ENCODE measurements at regions not wholly inside any gene's neighbourhood (a gene's known extent, or its start where the extent isn't known, plus 50 kb on each side); places are given as distances from the start of the nearest gene placed in this dataset.
"Not testable (repeated sequence)": the region's sequence is repeated elsewhere in the genome, so short reads cannot be mapped to it uniquely, and the experiment has no call there.

DNA sequence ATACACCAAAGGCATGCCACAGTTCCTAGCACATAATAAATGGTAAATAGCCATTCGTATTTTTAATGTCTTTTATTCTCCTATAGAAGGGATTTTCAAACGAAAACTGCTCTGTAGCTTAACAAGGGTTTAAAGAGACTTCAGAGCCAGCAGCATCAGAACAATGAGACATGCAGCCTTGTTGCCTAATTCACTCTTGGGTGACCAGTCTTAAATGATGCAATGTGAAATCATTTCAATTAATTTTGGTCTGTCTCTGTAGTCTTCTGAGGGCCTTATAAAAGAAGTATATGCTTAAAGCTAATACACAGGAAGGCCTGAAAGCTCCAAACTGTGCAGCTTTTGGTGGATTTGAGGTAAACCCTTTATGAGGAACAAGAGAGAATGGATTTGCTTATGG lies 888.8 kb upstream of the WWC1 start:
- H3K9me3 Mint-ChIP-seq, result peaks cover 7 to 20% of the 10 kb centered on the region in 2 donors
- ATAC-seq (replicated peaks), result no peak
- no peak for DNase-seq
- H3K27me3 Mint-ChIP-seq, result no peaks in the 10 kb centered on the region
- H3K27ac Mint-ChIP-seq, result no peak overlapping the region
- no peaks in the 10 kb centered on the region for H3K36me3 Mint-ChIP-seq (ENCODE audit: insufficient read depth)
- no peak overlapping the region for H3K4me3 Mint-ChIP-seq
- H3K4me1 Mint-ChIP-seq (ENCODE audit: low read depth in 2 of 2), result no peaks in the 10 kb centered on the region

DNA sequence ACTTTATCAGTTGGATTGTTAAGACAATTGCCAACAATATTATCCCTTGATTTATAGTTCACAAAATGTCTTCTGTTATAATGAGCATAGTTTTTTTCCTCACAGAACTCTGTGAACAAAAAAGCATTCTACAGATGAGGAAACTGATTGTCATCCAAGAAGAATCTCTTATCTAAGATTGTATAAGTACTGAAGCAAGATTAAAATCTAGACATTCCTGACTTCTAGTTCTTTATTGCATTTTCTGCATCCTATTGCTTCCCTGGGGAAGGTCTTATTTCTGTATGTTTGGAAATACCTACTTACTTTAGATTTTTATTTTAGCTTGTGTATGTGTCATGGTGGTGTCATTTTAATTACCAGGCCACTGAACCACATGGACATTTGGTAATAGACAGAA lies 884.9 kb upstream of the WWC1 start:
- Mint-ChIP-seq H3K36me3 (ENCODE audit: insufficient read depth) (no peaks in the 10 kb centered on the region), H3K4me1 (ENCODE audit: low read depth in 2 of 2) (no peaks in the 10 kb centered on the region), H3K27me3 (no peaks in the 10 kb centered on the region), H3K9me3 (peaks cover 2 to 8% of the 10 kb centered on the region in 2 donors), H3K27ac (no peak overlapping the region), H3K4me3 (no peak overlapping the region)
- ATAC-seq (replicated peaks) (no peak), DNase-seq (no peak)

DNA sequence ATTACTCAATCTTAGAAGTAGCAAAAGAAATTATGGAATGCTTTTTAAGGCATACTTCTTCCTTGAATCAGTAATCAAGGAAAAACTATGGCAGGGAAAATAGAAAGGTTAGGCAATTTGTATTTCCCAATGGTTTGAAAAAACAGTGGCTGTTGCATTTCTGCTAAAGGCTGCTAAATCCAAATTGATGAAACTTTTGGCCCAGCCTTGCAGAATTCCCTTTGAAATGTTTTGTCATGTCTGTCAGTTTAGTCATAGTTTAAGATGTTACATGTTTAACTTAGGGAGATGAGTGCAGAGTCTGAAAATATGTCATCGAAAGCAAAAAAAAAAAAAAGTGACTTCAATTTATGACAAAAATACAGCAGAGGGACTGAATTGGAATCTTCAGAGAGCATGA lies 878.9 kb upstream of the WWC1 start:
- ATAC-seq (replicated peaks) (no peak), DNase-seq (no peak)
- Mint-ChIP-seq H3K27ac (no peak overlapping the region), H3K4me3 (no peak overlapping the region), H3K4me1 (ENCODE audit: low read depth in 2 of 2) (no peaks in the 10 kb centered on the region), H3K9me3 (peaks cover 0 to 9% of the 10 kb centered on the region in 2 donors), H3K27me3 (no peaks in the 10 kb centered on the region), H3K36me3 (ENCODE audit: insufficient read depth) (no peaks in the 10 kb centered on the region)

DNA sequence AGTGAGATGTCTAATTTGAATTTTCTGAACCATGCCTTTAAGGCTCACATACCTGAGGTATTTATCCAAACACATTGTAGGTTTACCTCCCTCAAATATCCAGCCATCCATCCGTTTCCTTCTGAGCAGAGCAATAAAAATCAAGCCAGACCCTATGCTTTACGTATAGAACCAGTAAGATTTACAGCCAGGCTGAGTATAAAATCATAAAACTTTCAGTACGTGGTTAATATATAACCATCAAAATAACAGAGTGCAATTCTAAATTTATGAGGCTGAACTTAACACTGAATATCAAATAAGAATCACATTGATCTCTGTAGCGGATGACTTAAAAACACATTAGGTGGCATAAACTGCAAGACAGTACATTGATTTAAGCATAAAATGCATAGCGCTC lies 877.9 kb upstream of the WWC1 start:
- Mint-ChIP-seq H3K36me3 (ENCODE audit: insufficient read depth) (no peaks in the 10 kb centered on the region), H3K4me3 (no peak overlapping the region), H3K27me3 (no peaks in the 10 kb centered on the region), H3K27ac (no peak overlapping the region), H3K4me1 (ENCODE audit: low read depth in 2 of 2) (no peaks in the 10 kb centered on the region), H3K9me3 (peaks cover 0 to 9% of the 10 kb centered on the region in 2 donors)
- DNase-seq (no peak), ATAC-seq (replicated peaks) (no peak)

DNA sequence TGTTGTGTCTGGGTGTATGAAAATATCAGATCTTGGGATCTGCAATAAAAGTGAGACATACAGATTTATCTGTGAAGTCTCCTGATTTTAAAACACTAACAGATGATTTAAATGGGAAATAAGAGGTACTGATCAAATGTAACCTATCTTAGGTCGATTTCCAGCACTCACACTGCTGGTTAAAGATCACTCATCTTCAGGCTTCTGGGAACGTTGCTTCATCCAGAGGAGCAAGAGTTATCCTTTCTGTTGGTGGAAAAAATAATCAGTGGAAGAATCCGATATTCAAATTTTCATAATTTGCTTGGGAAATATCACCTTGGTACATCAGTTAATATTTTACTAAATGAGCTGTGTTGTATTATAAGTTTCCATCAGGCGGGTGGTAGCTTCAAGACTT lies 876.8 kb upstream of the WWC1 start:
- ATAC-seq (replicated peaks), result no peak
- Mint-ChIP-seq H3K27me3 (no peaks in the 10 kb centered on the region), H3K4me3 (no peak overlapping the region)

DNA sequence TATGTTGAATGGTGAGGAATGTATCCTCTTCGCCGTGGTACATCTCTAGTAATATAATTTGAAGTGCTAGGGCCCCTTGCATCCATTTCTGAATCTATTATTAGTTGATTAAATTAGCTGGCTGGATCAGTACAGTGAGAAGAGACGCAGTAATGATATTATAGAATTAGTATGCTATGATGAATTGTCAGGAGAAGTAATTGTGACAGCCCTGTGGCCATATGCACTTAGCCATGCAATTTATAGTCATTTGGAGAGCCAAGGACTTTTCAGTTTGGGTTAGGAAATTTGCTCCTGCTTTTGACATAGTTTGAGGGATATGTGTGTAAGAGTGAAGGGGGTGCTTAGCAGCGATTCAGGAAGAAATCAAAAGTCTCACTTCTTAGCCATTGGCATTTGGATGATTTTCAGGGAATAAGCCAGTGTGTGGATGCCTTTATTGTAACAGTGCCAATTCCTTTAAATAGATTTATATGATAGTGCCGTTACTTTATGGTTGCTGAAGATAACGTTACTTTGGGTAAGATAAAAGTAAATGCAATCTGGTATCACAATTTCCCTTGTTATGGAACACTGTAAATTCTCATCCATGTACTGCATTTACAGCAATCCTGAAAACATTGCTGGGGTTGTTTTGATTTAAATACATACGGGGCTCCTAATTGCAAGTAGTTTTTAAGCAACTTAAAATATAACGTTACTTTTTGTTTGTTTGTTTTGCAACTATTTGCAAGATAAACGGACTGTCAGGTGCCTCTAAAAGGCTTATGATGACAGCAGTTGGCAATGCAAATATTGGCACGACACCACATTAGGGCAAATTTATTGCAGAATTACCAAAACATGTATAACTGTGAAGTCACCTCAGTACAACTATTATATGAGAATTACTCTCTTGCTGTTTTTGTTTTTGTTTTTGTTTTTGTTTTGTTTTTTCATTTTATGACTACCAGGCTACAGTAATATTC lies 875.4 kb upstream of the WWC1 start:
- DNase-seq (no peak), ATAC-seq (replicated peaks) (no peak)
- Mint-ChIP-seq H3K4me3 (no peak overlapping the region), H3K9me3 (peaks cover 5 to 9% of the 10 kb centered on the region in 2 donors), H3K27me3 (no peaks in the 10 kb centered on the region), H3K36me3 (ENCODE audit: insufficient read depth) (no peaks in the 10 kb centered on the region), H3K4me1 (ENCODE audit: low read depth in 2 of 2) (no peaks in the 10 kb centered on the region), H3K27ac (no peak overlapping the region)

More for the DNA sequence above, 876.8 kb upstream of the WWC1 start:
- Mint-ChIP-seq H3K9me3 (peaks cover 0 to 9% of the 10 kb centered on the region in 2 donors), H3K4me1 (ENCODE audit: low read depth in 2 of 2) (no peaks in the 10 kb centered on the region), H3K27ac (no peak overlapping the region), H3K36me3 (ENCODE audit: insufficient read depth) (no peaks in the 10 kb centered on the region)
- DNase-seq, result no peak

DNA sequence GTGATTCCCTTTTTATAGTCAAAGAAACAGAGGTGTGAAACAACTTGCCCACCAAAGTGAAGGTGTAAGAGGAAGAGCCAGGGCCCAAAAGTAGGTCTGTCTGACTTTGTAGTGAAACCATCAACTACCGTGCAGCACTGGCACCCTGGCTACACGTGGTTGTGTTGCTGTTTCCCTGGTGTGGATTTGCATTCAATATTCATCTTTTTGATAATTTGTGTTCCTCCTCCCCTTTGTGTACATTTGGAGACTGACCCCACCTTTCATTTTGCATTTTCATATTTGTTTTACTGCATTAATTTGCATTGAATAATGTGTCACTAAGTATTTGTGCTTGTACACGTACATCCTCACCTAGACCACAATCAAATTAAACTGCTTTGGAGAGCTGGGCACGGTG lies 873.8 kb upstream of the WWC1 start:
- Mint-ChIP-seq H3K27ac (no peak overlapping the region), H3K4me3 (no peak overlapping the region), H3K9me3 (peaks cover 5 to 9% of the 10 kb centered on the region in 2 donors), H3K27me3 (no peaks in the 10 kb centered on the region), H3K4me1 (ENCODE audit: low read depth in 2 of 2) (no peaks in the 10 kb centered on the region), H3K36me3 (ENCODE audit: insufficient read depth) (no peaks in the 10 kb centered on the region)
- ATAC-seq (replicated peaks) (no peak), DNase-seq (no peak)

DNA sequence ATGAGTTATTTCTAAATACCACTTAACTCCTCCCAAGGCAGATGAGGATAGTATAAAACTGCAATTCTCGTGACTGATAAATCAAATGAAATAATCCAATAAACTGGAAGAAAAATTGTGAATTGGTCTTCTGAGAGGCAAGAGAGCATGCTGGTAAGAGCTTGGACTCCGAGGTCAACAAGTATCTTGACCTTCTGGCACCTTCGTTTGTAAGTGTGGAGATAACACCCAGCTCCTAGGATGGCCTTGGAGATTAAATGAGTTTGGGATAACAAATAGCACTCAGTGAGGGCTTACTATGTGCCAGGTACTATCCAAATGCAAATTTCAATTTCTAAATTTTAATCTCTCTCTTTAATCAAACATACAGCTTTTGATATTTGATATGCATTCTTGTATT lies 866.3 kb upstream of the WWC1 start:
- no peak for ATAC-seq (replicated peaks)

DNA sequence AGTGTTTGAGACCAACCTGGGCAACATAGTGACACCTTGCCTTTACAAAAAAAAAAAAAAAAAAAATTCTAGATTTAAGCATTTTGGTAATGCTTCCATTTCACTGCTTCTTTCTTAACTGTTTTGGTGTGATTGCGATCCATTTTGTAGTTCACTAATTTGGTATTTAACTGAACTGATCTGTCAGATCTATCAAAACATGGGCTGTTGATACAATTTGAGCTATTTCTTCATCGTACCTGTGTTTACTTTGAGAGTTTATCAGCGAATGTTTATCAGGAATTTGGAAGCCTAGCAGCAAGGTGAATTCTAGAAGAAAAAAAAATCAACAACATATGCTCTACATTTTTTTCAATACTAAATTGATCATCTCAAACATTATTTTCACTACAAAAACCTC lies 864.9 kb upstream of the WWC1 start:
- no peak for ATAC-seq (replicated peaks)
- no peak overlapping the region for H3K27ac Mint-ChIP-seq

More for the DNA sequence above, 866.3 kb upstream of the WWC1 start:
- H3K9me3 Mint-ChIP-seq, result peaks cover 8 to 11% of the 10 kb centered on the region in 2 donors
- no peak overlapping the region for H3K27ac Mint-ChIP-seq
- H3K4me3 Mint-ChIP-seq, result no peak overlapping the region
- no peaks in the 10 kb centered on the region for H3K4me1 Mint-ChIP-seq (ENCODE audit: low read depth in 2 of 2)
- no peaks in the 10 kb centered on the region for H3K27me3 Mint-ChIP-seq
- DNase-seq, result no peak
- no peaks in the 10 kb centered on the region for H3K36me3 Mint-ChIP-seq (ENCODE audit: insufficient read depth)

DNA sequence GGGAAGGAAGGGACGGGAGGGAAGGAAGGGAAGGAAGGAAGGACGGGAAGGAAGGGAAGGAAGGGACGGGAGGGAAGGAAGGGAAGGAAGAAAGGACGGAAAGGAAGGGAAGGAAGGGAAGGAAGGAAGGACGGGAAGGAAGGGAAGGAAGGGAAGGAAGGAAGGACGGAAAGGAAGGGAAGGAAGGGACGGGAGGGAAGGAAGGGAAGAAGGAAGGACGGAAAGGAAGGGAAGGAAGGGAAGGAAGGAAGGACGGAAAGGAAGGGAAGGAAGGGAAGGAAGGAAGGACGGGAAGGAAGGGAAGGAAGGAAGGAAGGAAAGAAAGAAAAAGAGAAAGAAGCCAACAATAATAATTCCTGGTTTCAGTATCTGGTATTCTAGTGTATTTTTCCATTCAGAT lies 863.8 kb upstream of the WWC1 start:
- DNase-seq; H3K27me3 Mint-ChIP-seq; ATAC-seq (replicated peaks); H3K27ac Mint-ChIP-seq; H3K4me1 Mint-ChIP-seq (ENCODE audit: low read depth in 2 of 2); H3K4me3 Mint-ChIP-seq; H3K9me3 Mint-ChIP-seq; H3K36me3 Mint-ChIP-seq (ENCODE audit: insufficient read depth): not testable (repeated sequence)

More for the DNA sequence above, 864.9 kb upstream of the WWC1 start:
- Mint-ChIP-seq H3K4me1 (ENCODE audit: low read depth in 2 of 2) (no peaks in the 10 kb centered on the region), H3K9me3 (peaks cover 6 to 8% of the 10 kb centered on the region in 2 donors), H3K36me3 (ENCODE audit: insufficient read depth) (no peaks in the 10 kb centered on the region), H3K4me3 (no peak overlapping the region), H3K27me3 (no peaks in the 10 kb centered on the region)
- DNase-seq, result no peak

DNA sequence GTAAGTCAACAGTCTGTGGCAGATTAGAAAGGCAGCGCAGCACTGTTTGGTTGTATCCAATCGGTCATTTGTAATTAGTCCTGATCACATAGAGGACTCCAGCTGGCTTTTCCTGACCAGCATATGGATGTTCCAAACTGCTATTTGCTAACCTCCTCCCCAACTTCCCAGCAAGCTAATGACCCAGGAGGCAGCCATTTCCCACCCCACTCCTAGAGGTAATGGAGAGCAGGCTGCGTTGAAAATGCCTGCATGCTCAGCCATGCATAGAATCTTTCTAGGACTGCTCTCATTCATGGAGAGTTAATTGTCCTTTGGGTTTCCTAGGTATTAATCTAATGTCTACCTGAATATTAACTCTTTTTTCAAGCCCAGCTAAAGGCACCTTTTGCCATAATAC lies 850.6 kb upstream of the WWC1 start:
- no peaks in the 10 kb centered on the region for H3K27me3 Mint-ChIP-seq
- H3K27ac Mint-ChIP-seq, result no peak overlapping the region
- no peak for DNase-seq
- no peak overlapping the region for H3K4me3 Mint-ChIP-seq
- no peaks in the 10 kb centered on the region for H3K36me3 Mint-ChIP-seq (ENCODE audit: insufficient read depth)
- ATAC-seq (replicated peaks), result no peak
- H3K4me1 Mint-ChIP-seq (ENCODE audit: low read depth in 2 of 2), result no peaks in the 10 kb centered on the region
- peaks cover 4 to 10% of the 10 kb centered on the region in 2 donors for H3K9me3 Mint-ChIP-seq

DNA sequence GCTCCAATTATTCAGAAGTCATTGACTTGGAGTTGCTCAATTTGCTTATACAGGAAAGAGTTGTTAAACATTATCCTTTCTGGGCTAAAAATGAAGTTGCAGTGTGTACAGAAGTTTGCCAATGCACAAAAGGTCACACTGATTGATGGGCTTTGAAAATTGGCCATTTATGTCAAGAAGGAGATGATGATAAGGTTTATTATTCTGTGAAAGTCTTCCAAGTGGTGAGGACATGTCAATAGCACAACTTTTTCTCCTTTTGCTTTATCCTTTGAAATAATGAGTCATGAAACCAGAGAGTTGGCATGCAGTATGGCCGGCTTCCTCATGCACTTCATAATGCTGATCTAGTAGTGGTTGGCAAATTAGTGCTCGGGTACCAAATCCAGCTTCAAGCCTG lies 848.5 kb upstream of the WWC1 start:
- DNase-seq (no peak), ATAC-seq (replicated peaks) (no peak)
- no peaks in the 10 kb centered on the region for H3K27me3 Mint-ChIP-seq
- no peak overlapping the region for H3K27ac Mint-ChIP-seq
- H3K4me3 Mint-ChIP-seq, result no peak overlapping the region
- H3K9me3 Mint-ChIP-seq, result peaks cover 6% of the 10 kb centered on the region in 2 donors
- H3K4me1 Mint-ChIP-seq (ENCODE audit: low read depth in 2 of 2), result no peaks in the 10 kb centered on the region
- no peaks in the 10 kb centered on the region for H3K36me3 Mint-ChIP-seq (ENCODE audit: insufficient read depth)

DNA sequence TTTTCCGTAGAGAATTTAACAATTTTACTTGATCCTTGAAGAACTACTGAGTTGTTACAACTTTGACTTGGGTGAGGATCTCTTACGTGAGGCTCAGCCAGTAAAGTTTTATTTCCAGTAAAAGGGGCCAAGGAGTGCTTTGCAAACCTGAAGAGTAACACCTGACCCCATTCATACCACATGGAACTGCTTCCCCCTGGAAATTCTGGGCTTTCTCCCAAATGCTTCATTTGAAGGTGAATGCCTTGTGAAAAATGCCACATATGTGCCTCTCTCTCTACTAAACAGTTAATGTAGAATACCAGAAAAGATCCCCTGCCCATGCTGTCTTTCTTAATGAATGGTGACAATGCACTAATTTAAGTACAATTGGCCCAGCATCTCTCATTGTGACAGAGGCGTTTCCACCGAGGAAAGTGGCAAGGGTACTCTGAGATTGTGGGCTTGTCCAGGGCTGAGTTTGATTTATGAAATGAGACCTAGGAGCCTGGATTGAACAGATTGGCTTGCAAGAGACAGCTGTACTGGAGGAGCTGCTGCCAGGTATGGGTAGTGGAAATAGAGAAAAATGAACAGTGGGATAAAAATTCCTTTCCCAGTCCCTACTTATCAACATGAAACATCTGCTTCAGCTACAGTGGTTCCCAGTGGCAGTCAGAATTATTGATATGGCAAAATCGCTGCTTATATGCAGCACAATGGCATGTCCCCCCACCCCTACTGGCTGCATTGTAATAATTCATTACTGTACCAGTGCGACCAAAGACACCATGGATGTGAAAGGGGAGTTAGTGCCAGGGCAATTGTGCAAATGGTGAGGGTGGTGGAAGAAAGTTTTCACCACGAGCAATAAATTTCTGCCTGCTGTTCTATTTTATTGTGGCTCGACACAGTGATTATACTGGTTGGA lies 843.7 kb upstream of the WWC1 start:
- H3K4me3 Mint-ChIP-seq, result no peak overlapping the region
- DNase-seq (no peak), ATAC-seq (replicated peaks) (no peak)
- no peaks in the 10 kb centered on the region for H3K4me1 Mint-ChIP-seq (ENCODE audit: low read depth in 2 of 2)
- H3K27ac Mint-ChIP-seq, result no peak overlapping the region
- H3K27me3 Mint-ChIP-seq, result no peaks in the 10 kb centered on the region
- H3K36me3 Mint-ChIP-seq (ENCODE audit: insufficient read depth), result no peaks in the 10 kb centered on the region
- peaks cover 5 to 7% of the 10 kb centered on the region in 2 donors for H3K9me3 Mint-ChIP-seq

Measured in effector memory CD8-positive, alpha-beta T cell (primary cell).